Lower leg skin (tissue), 3 donors: ENCODE measurements at regions not wholly inside any gene's neighbourhood (a gene's known extent, or its start where the extent isn't known, plus 50 kb on each side); places are given as distances from the start of the nearest gene placed in this dataset.

Experiments used
- POLR2A ChIP-seq, 2 donors: fragments of 450-650 bp; IDR thresholded peaks; one replicate each; pipeline ENCODE4 v1.6.1; 2016 to 2017; ENCODE audit warnings: antibody characterized with exemption in 2 of 2, mild to moderate bottlenecking in 1 of 2, moderate library complexity in 1 of 2
- TF ChIP-seq, protein P1 (sequence below), 3 donors: fragments of 450-650 bp; IDR thresholded peaks; one replicate each; pipeline ENCODE4 v1.5.1; 2016; ENCODE audit warnings: antibody characterized with exemption in 3 of 3, mild to moderate bottlenecking in 3 of 3, moderate library complexity in 2 of 3

DNA sequence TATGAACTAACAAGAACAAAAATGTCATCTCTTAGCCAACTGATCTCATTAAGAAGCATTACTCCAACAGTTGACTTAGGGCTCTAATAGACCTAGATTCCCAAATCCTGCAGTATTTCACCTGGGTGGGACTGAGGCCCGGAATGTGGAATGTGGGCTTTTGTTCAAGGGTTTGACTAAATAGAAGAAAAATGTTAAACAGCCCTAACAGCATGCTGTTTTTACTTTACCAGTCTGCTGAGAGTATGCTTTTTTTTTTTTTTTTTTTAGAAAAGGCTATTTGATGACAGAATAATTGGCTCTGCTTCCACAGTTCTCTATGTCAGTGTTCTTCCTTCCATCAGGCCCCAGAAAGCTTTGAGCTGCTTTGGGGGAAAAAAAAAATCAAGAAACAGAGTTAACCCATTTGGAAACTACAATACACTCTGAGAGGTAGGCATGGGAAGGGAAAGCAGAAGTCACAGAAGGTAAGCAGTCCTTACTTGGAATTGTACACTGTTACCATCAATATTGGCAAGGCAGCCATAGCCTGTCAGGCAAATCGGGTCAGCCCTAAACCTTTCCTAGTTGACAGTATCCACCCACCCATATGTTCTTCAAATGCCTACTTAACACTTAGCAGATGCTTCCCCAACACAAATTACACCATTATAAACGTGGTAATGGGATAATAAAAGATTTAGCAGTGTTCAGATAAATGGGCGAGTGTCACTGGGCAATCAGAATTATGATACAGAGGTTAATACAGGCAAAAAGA, 224.2 kb downstream of the CNTN3 start:
- TF ChIP-seq, protein P1, sequence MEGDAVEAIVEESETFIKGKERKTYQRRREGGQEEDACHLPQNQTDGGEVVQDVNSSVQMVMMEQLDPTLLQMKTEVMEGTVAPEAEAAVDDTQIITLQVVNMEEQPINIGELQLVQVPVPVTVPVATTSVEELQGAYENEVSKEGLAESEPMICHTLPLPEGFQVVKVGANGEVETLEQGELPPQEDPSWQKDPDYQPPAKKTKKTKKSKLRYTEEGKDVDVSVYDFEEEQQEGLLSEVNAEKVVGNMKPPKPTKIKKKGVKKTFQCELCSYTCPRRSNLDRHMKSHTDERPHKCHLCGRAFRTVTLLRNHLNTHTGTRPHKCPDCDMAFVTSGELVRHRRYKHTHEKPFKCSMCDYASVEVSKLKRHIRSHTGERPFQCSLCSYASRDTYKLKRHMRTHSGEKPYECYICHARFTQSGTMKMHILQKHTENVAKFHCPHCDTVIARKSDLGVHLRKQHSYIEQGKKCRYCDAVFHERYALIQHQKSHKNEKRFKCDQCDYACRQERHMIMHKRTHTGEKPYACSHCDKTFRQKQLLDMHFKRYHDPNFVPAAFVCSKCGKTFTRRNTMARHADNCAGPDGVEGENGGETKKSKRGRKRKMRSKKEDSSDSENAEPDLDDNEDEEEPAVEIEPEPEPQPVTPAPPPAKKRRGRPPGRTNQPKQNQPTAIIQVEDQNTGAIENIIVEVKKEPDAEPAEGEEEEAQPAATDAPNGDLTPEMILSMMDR (IDR thresholded peaks at IDR 0.05), result no peak
- no peak for TF ChIP-seq POLR2A (IDR thresholded peaks at IDR 0.05)
